HepG2 (cell line): ENCODE measurements at regions not wholly inside any gene's neighbourhood (a gene's known extent, or its start where the extent isn't known, plus 50 kb on each side); places are given as distances from the start of the nearest gene placed in this dataset.
"Not testable (repeated sequence)": the region's sequence is repeated elsewhere in the genome, so short reads cannot be mapped to it uniquely, and the experiment has no call there.

ENCODE experiments used
- ATAC-seq: fragments of 200-7000 bp; cut with Tn5 transposase; 3 replicates; pipeline ENCODE4 v1.9.1; 2020; ENCODE audit warnings: mild to moderate bottlenecking, moderate library complexity
- BruUV-seq: library from RNA; stranded (reverse); fragments of 400-500 nt; replicated peaks from 2 replicates; lab custom pipeline; 2021; lab: Mats Ljungman, UMichigan
- CTCF ChIA-PET: fragments of 300-600 bp; formaldehyde crosslinking; extraction: SDS; loops from one replicate; lab custom pipeline; 2021; ENCODE audit warnings: low total read pairs, inconsistent platforms, low intra/inter-chr PET ratio; lab: Yijun Ruan, JAX
- POLR2A ChIA-PET: fragments of 350-600 bp; sonication (Branson Sonifier 250); formaldehyde crosslinking; loops from one replicate; lab custom pipeline; 2020; ENCODE audit warnings: antibody characterized with exemption, inconsistent platforms; lab: Yijun Ruan, JAX
- DNase-seq: peaks from one replicate; pipeline ENCODE4 v3.0.0-alpha.2; 2015; ENCODE audit warnings: low spot score
- FAIRE-seq: peaks from 3 replicates; lab custom pipeline; 2011; peaks lifted over from hg19 to GRCh38; lab: Jason Lieb, UNC
- H2AFZ ChIP-seq: one replicate; pipeline ENCODE4 v1.6.1; 2011; ENCODE audit warnings: low read length, inconsistent platforms
- H3K27ac ChIP-seq: fragments of 300-600 bp; 3 replicates; pipeline ENCODE4 v1.8.0; 2011; ENCODE audit warnings: mixed run types, mild to moderate bottlenecking, mixed read lengths, low read length, inconsistent platforms; ENCODE audit not compliant: insufficient read depth; ENCODE audit errors: extremely low read length
- H3K27me3 ChIP-seq, 2 experiments: fragments of 200-600 bp in 1 of 2; 2 replicates in 1 of 2; 3 replicates in 1 of 2; pipeline versions ENCODE4 v1.6.0 to v1.8.0; 2011; ENCODE audit warnings: low read length in 2 of 2, mild to moderate bottlenecking in 2 of 2, moderate library complexity in 2 of 2, inconsistent platforms in 1 of 2; ENCODE audit not compliant: insufficient read depth in 2 of 2, control insufficient read depth in 1 of 2
- H3K36me3 ChIP-seq, 2 experiments: fragments of 200-600 bp in 1 of 2; replicated peaks in 1 of 2; 2 replicates in 1 of 2; 3 replicates in 1 of 2; pipeline versions ENCODE4 v1.5.1 to v1.8.0; 2011; ENCODE audit warnings: low read length in 2 of 2, inconsistent platforms in 1 of 2; ENCODE audit not compliant: insufficient read depth in 2 of 2, control insufficient read depth in 1 of 2
- H3K4me1 ChIP-seq: 2 replicates; pipeline ENCODE4 v1.5.1; 2012; ENCODE audit warnings: low read length, inconsistent platforms; ENCODE audit not compliant: insufficient read depth
- H3K4me2 ChIP-seq: 2 replicates; pipeline ENCODE4 v1.6.0; 2011; ENCODE audit warnings: low read depth, low read length, inconsistent platforms
- H3K4me3 ChIP-seq, 3 experiments: fragments of 200-600 bp in 1 of 3; sonication (generic), shearing (Covaris generic) in 1 of 3; replicated peaks in 1 of 3; 2 replicates each; pipeline ENCODE4 v1.5.1; 2011 to 2016; ENCODE audit warnings: low read length in 3 of 3, inconsistent platforms in 2 of 3, low read depth in 2 of 3, mild to moderate bottlenecking in 2 of 3, control low read depth in 1 of 3, mixed read lengths in 1 of 3; ENCODE audit not compliant: insufficient read depth in 1 of 3
- H3K79me2 ChIP-seq: one replicate; pipeline ENCODE4 v1.6.1; 2011; ENCODE audit warnings: low read length, inconsistent platforms; ENCODE audit not compliant: insufficient read depth
- H3K9ac ChIP-seq: 2 replicates; pipeline ENCODE4 v1.6.0; 2011; ENCODE audit warnings: mild to moderate bottlenecking, low read depth, low read length, inconsistent platforms; ENCODE audit not compliant: insufficient read depth
- H3K9me3 ChIP-seq: 2 replicates; pipeline ENCODE4 v1.5.1; 2012; ENCODE audit warnings: mild to moderate bottlenecking, low read length
- H4K20me1 ChIP-seq: 2 replicates; pipeline ENCODE4 v1.6.0; 2011; ENCODE audit warnings: inconsistent platforms, mild to moderate bottlenecking, low read length, moderate library complexity; ENCODE audit not compliant: insufficient read depth
- BORCS8-MEF2B ChIP-seq: sonication (generic); formaldehyde crosslinking; IDR thresholded peaks from 2 replicates; pipeline ENCODE4 v1.8.0; 2022; ENCODE audit warnings: mild to moderate bottlenecking, missing genetic modification reagents
- KDM3A ChIP-seq: IDR thresholded peaks from 2 replicates; pipeline ENCODE4 v1.6.1; 2018; ENCODE audit warnings: low read depth, missing compliant biosample characterization
- KLF6 ChIP-seq: IDR thresholded peaks from 2 replicates; pipeline ENCODE4 v1.8.0; 2016; ENCODE audit warnings: missing biosample characterization, missing genetic modification reagents
- MED1 ChIP-seq: sonication (generic); formaldehyde crosslinking; IDR thresholded peaks from 2 replicates; pipeline ENCODE4 v1.4.0; 2020; ENCODE audit warnings: missing genetic modification reagents
- SIN3A ChIP-seq: IDR thresholded peaks from 2 replicates; pipeline ENCODE4 v1.6.1; 2011; ENCODE audit warnings: low read depth, mild to moderate bottlenecking, control low read depth, low read length, borderline replicate concordance
- TAF15 ChIP-seq: fragments of 200-400 bp; formaldehyde crosslinking; IDR thresholded peaks from one replicate; pipeline ENCODE4 v1.6.1; 2018; ENCODE audit warnings: mild to moderate bottlenecking, low read depth, low read length; ENCODE audit not compliant: poor library complexity, severe bottlenecking
- TERF1 ChIP-seq: sonication (generic); formaldehyde crosslinking; IDR thresholded peaks from 2 replicates; pipeline ENCODE4 v1.8.0; 2022; ENCODE audit warnings: mild to moderate bottlenecking, missing genetic modification reagents, moderate library complexity
- ZNF431 ChIP-seq: sonication (generic); formaldehyde crosslinking; IDR thresholded peaks from 2 replicates; pipeline ENCODE4 v1.9.0; 2022; ENCODE audit warnings: missing genetic modification reagents, low read depth, mild to moderate bottlenecking, borderline replicate concordance
- ZSCAN31 ChIP-seq: sonication (generic); formaldehyde crosslinking; IDR thresholded peaks from 2 replicates; pipeline ENCODE4 v1.5.0; 2020; ENCODE audit warnings: low read depth, mild to moderate bottlenecking, missing genetic modification reagents
- WGBS: methylation state at CpG from one replicate; pipeline ENCODE4 v1.1.6; 2017; ENCODE audit warnings: low lambda C conversion rate; 5-methylcytosine and 5-hydroxymethylcytosine counted together
- in situ Hi-C: cut with HindIII; loops from 2 replicates; pipeline ENCODE4 v1.10.0; 2017; ENCODE audit warnings: low pct_unique_long_range_greater_than_20kb; ENCODE audit not compliant: extremely low pct_ligation_motif_present
- intact Hi-C: fragments of 100-400 bp; cut with micrococcal nuclease; formaldehyde crosslinking; loops from one replicate; pipeline ENCODE4 v1.10.0; 2022; ENCODE audit not compliant: unreplicated experiment
- TF ChIP-seq, protein P1 (sequence below): sonication (generic); formaldehyde crosslinking; IDR thresholded peaks from 2 replicates; pipeline ENCODE4 v1.8.1; 2022; ENCODE audit warnings: mild to moderate bottlenecking, missing genetic modification reagents
- TF ChIP-seq, protein P2 (sequence below): IDR thresholded peaks from 2 replicates; pipeline ENCODE4 v1.6.1; 2012; ENCODE audit warnings: inconsistent platforms

- H3K9ac ChIP-seq: no peak overlapping the region
Observed at GRCh38 chr21:14284481-14284880, 68.5 kb downstream of the RBM11 start.

DNA sequence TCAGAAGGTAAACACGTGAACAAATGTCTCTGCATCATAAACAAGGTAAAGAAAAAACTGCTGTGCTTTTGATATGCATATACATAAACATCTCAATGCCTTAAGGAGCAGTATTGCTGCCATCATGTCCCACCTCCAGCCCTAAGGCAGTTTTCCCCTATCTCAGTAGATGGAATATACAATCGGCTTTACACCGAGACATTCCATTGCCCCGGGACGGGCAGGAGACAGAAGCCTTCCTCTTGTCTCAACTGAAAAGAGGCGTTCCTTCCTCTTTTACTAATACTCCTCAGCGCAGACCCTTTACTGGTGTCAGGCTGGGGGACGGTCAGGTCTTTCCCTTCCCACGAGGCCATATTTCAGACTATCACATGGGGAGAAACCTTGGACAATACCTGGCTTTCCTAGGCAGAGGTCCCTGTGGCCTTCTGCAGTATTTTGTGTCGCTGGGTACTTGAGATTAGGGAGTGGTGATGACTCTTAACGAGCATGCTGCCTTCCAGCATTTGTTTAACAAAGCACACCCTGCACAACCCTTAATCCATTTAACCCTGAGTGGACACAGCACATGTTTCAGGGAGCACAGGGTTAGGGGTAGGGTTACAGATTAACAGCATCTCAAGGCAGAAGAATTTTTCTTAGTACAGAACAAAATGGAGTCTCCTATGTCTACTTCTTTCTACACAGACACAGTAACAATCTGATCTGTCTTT, 65.4 kb downstream of the RBM11 start:
- peak; percentile 34 for FAIRE-seq
- 5% methylated on average over 9 of the region's 11 CpGs for WGBS
- intact Hi-C loops, POLR2A ChIA-PET, H4K20me1 ChIP-seq, H3K9ac ChIP-seq, H3K27ac ChIP-seq, H3K36me3 ChIP-seq, CTCF ChIA-PET, ATAC-seq, H3K27me3 ChIP-seq, BruUV-seq, H3K4me2 ChIP-seq, in situ Hi-C loops, H2AFZ ChIP-seq, H3K4me3 ChIP-seq, H3K9me3 ChIP-seq, H3K4me1 ChIP-seq, H3K79me2 ChIP-seq, DNase-seq: not testable (repeated sequence)

More at GRCh38 chr21:14284481-14284880, 68.5 kb downstream of the RBM11 start:
- in situ Hi-C loops: no loop called here
- no TSS peak for BruUV-seq
- Histone ChIP-seq H3K79me2 (no peaks in the 10 kb centered on the region), H3K9me3 (no peaks in the 10 kb centered on the region), H4K20me1 (no peaks in the 10 kb centered on the region), H2AFZ (no peak overlapping the region), H3K36me3 (no peaks in the 10 kb centered on the region), H3K4me1 (no peaks in the 10 kb centered on the region), H3K27ac (no peak overlapping the region), H3K27me3 (0 out of 5 replicates have a peak, but pooled peaks cover 0 to 2% of the 10 kb centered on the region in 2 experiments), H3K4me2 (no peak overlapping the region), H3K4me3 (no peak overlapping the region)
- no peak for ATAC-seq
- POLR2A ChIA-PET: no interaction called here
- no peak for DNase-seq
- WGBS: 0% methylated on average over 3 of the region's 3 CpGs
- intact Hi-C loops: no loop called here
- TF ChIP-seq BORCS8-MEF2B (no peak), ZNF431 (CRISPR knock-in tag) (no peak), ZSCAN31 (CRISPR knock-in tag) (no peak), MED1 (CRISPR knock-in tag) (no peak), TAF15 (no peak), TERF1 (CRISPR knock-in tag) (no peak), SIN3A (no peak), KLF6 (no peak), KDM3A (CRISPR knock-in tag) (no peak)
- TF ChIP-seq, protein P1, sequence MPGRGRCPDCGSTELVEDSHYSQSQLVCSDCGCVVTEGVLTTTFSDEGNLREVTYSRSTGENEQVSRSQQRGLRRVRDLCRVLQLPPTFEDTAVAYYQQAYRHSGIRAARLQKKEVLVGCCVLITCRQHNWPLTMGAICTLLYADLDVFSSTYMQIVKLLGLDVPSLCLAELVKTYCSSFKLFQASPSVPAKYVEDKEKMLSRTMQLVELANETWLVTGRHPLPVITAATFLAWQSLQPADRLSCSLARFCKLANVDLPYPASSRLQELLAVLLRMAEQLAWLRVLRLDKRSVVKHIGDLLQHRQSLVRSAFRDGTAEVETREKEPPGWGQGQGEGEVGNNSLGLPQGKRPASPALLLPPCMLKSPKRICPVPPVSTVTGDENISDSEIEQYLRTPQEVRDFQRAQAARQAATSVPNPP: no peak
- TF ChIP-seq, protein P2, sequence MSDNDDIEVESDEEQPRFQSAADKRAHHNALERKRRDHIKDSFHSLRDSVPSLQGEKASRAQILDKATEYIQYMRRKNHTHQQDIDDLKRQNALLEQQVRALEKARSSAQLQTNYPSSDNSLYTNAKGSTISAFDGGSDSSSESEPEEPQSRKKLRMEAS: no peak
- FAIRE-seq: no peak
- CTCF ChIA-PET: no interaction called here
